ENCODE measurements at regions not wholly inside any gene's neighbourhood (a gene's known extent, or its start where the extent isn't known, plus 50 kb on each side); places are given as distances from the start of the nearest gene placed in this dataset.
"Not testable (repeated sequence)": the region's sequence is repeated elsewhere in the genome, so short reads cannot be mapped to it uniquely, and the experiment has no call there.

DNA sequence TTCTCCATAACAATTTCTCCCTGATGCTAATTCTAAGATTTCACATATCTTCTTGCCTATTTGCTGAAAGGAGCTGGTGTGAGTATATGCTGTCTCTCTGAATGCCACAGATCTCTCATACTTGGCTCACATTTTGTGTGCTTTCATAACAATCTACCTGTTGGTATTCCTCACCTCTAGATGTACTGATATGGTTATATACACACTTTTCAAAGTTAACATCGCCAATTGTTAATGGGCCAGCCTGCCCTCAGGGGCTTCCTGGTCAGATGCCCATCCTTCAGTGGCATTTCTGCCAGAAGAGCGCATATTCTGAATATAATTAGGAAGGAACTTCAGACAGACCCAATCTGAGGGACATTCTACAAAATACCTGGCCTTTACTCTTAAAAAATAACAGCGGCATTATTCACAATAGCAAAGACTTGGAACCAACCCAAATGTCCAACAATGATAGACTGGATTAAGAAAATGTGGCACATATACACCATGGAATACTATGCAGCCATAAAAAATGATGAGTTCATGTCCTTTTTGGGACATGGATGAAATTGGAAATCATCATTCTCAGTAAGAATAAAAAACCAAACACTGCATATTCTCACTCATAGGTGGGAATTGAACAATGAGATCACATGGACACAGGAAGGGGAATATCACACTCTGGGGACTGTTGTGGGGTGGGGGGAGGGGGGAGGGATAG lies 123.9 kb upstream of the FAT1 start:
- not testable (repeated sequence) for TF ChIP-seq EP300, CTCF (IDR thresholded peaks at IDR 0.05)

Measured in gastroesophageal sphincter (tissue), 3 donors.